ENCODE measurements at regions not wholly inside any gene's neighbourhood (a gene's known extent, or its start where the extent isn't known, plus 50 kb on each side); places are given as distances from the start of the nearest gene placed in this dataset.

DNA sequence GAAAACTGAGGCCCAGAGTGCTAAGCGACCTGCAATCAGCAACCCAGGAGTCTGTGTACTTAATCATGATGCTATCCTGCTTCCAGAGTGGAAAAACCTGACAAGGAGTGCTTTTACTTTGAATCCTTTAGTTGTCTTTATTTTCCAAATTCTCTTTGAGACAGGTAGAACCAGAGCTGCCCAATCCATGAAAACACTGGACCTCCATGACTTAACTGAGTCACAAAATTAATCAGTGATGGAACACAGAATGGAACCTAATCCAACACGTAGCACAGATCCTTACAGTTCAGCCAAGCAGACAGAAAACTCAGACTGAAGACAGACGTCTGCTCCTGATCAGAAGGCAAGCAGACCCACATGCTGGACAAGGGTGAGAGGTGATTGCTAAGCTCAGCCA lies 175.6 kb downstream of the BCL11A start:
- BruUV-seq (replicated peaks): no TSS peak
- no peak for DNase-seq (ENCODE audit: low read depth, low spot score)
- Histone ChIP-seq H3K27me3 (replicated peaks in 1 of 2; ENCODE audit: control insufficient read depth in 2 of 2, insufficient read depth in 2 of 2, low read length in 1 of 2) (no peaks in the 10 kb centered on the region), H3K27ac (ENCODE audit: control insufficient read depth, insufficient read depth) (no peak overlapping the region), H3K4me1 (ENCODE audit: control insufficient read depth, insufficient read depth, low read length) (no peaks in the 10 kb centered on the region), H3K4me3 (no peak overlapping the region), H3K36me3 (ENCODE audit: control insufficient read depth in 2 of 2, insufficient read depth in 2 of 2, low read length in 1 of 2) (no peaks in the 10 kb centered on the region), H3K79me2 (ENCODE audit: control insufficient read depth, insufficient read depth, low read length) (no peaks in the 10 kb centered on the region), H4K20me1 (ENCODE audit: control insufficient read depth, insufficient read depth) (no peaks in the 10 kb centered on the region), H3K9me3 (replicated peaks; ENCODE audit: control insufficient read depth, insufficient read depth, low read length) (no peaks in the 10 kb centered on the region; the same call in 2 of the 3 replicates), H3K4me2 (ENCODE audit: control insufficient read depth, insufficient read depth) (no peak overlapping the region), H3K9ac (ENCODE audit: control insufficient read depth, insufficient read depth, low read length) (no peak overlapping the region), H2AFZ (ENCODE audit: control insufficient read depth, low read depth, low read length) (no peak overlapping the region)
- RAD21 ChIA-PET (ENCODE audit: unreplicated experiment): no interaction called here
- POLR2A ChIA-PET: no interaction called here
- no peak for ATAC-seq
- no peak for FAIRE-seq
- intact Hi-C loops (cut with micrococcal nuclease; ENCODE audit: unreplicated experiment) (no loop called here), in situ Hi-C loops (cut with MboI) (no loop called here)
- 29% methylated on average over 3 of the region's 3 CpGs for WGBS (ENCODE audit: insufficient coverage, insufficient replicate concordance, low lambda C conversion rate, missing lambda C conversion rate)
- SMC1A ChIA-PET (ENCODE audit: uncharacterized antibody, unreplicated experiment): interaction anchor here (1.3 kb wide), 2 partner anchors 11 to 12 kb away, joined by 3 to 4 read pairs; no protein-coding TSS in a partner anchor
- no peak for TF ChIP-seq TCF3 (IDR thresholded peaks at IDR 0.05; ENCODE audit: borderline replicate concordance, insufficient read depth, low read depth, low read length)
- TF ChIP-seq IRF4 (IDR thresholded peaks at IDR 0.05; ENCODE audit: low read depth, low read length): no peak
- TF ChIP-seq SUZ12 (IDR thresholded peaks at IDR 0.05; ENCODE audit: unreplicated experiment): no peak
- TF ChIP-seq, protein P1, sequence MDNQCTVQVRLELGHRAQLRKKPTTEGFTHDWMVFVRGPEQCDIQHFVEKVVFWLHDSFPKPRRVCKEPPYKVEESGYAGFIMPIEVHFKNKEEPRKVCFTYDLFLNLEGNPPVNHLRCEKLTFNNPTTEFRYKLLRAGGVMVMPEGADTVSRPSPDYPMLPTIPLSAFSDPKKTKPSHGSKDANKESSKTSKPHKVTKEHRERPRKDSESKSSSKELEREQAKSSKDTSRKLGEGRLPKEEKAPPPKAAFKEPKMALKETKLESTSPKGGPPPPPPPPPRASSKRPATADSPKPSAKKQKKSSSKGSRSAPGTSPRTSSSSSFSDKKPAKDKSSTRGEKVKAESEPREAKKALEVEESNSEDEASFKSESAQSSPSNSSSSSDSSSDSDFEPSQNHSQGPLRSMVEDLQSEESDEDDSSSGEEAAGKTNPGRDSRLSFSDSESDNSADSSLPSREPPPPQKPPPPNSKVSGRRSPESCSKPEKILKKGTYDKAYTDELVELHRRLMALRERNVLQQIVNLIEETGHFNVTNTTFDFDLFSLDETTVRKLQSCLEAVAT (IDR thresholded peaks at IDR 0.05): no peak
- TF ChIP-seq RBBP5 (conservative IDR thresholded peaks at IDR 0.05): no peak
- no peak for TF ChIP-seq RAD21 (IDR thresholded peaks at IDR 0.05; ENCODE audit: insufficient read depth, low read depth, low read length)
- no peak for TF ChIP-seq RFX5 (IDR thresholded peaks at IDR 0.05; ENCODE audit: low read depth, low read length)
- TF ChIP-seq, protein P2, sequence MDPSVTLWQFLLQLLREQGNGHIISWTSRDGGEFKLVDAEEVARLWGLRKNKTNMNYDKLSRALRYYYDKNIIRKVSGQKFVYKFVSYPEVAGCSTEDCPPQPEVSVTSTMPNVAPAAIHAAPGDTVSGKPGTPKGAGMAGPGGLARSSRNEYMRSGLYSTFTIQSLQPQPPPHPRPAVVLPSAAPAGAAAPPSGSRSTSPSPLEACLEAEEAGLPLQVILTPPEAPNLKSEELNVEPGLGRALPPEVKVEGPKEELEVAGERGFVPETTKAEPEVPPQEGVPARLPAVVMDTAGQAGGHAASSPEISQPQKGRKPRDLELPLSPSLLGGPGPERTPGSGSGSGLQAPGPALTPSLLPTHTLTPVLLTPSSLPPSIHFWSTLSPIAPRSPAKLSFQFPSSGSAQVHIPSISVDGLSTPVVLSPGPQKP (IDR thresholded peaks at IDR 0.05; ENCODE audit: low read depth, low read length): no peak
- TF ChIP-seq ZNF622 (IDR thresholded peaks at IDR 0.05): no peak
- TF ChIP-seq TAF1 (IDR thresholded peaks at IDR 0.05; ENCODE audit: borderline replicate concordance, low read depth, low read length): no peak
- no peak for TF ChIP-seq TCF7 (IDR thresholded peaks at IDR 0.05; ENCODE audit: borderline replicate concordance)
- TF ChIP-seq DPF2 (IDR thresholded peaks at IDR 0.05): no peak
- TF ChIP-seq MTA2 (IDR thresholded peaks at IDR 0.05; ENCODE audit: low read depth): no peak
- TF ChIP-seq SMARCA5 (IDR thresholded peaks at IDR 0.05): no peak
- TF ChIP-seq LARP7 (IDR thresholded peaks at IDR 0.05): no peak
- TF ChIP-seq FOXK2 (IDR thresholded peaks at IDR 0.05): no peak
- TF ChIP-seq, protein P3, sequence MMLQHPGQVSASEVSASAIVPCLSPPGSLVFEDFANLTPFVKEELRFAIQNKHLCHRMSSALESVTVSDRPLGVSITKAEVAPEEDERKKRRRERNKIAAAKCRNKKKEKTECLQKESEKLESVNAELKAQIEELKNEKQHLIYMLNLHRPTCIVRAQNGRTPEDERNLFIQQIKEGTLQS (IDR thresholded peaks at IDR 0.05; ENCODE audit: borderline replicate concordance, extremely low read depth, low read depth, low read length): no peak
- CTCF ChIA-PET: no interaction called here

All from GM12878 (cell line).